ENCODE measurements at regions not wholly inside any gene's neighbourhood (a gene's known extent, or its start where the extent isn't known, plus 50 kb on each side); places are given as distances from the start of the nearest gene placed in this dataset.

DNA sequence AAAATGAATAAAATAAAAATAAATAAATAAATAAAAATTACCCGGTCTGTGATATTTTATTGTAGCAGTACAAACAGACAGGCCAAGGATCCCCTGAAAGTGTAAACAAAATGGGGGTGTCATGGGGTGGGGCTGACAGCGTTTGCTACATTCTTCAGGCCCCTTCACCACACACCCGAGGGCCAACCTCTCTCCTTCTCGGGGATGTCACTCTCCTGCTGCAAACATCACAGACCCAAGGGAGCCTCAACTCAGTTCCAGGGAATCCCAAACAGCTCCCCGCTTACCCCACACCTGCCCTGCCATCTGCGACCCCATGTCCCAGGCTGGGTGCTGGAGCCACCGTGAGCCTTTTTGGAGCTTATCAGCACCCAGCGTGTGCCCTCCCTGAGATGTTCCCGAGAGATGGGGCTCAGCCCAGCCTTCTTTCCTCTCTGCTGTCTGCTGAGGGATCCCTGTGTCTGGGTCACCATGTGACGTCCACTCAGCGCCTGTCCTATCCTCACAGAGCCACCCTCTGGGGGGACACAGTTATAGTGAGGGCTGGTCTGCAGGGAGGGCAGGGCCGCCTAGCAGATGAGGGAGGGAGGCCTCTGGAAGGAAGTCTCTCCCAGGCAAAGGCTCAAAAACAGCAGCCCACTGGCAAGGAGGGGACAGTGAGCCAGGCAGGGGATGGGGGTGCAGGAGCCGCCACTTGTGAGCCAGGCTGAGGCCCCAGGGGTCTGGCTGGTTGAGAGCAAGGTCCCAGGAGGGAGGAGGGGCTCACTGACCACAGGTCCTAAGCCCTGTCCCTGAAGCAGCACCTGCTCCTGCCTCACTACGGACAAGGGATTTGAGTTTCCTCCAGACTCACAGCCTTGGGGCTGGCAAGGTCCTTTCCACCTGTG is 1041.6 kb downstream of the BRD1 start:
- Histone ChIP-seq H3K9me2 (ENCODE audit: insufficient read depth) (no peaks in the 10 kb centered on the region), H3K36me3 (ENCODE audit: control insufficient read depth in 1 of 2, insufficient read depth in 2 of 2, low read length in 2 of 2) (no peaks in the 10 kb centered on the region), H3K4me3 (replicated peaks in 1 of 2; ENCODE audit: low read depth in 1 of 2, low read length in 2 of 2) (no peak overlapping the region), H3K79me2 (ENCODE audit: insufficient read depth, low read length) (no peaks in the 10 kb centered on the region), H3K9me3 (ENCODE audit: control insufficient read depth in 1 of 2, insufficient read depth in 1 of 2, low read depth in 1 of 2, low read length in 2 of 2) (no peaks in the 10 kb centered on the region; a peak in 1 of 4 replicates), H4K20me1 (ENCODE audit: insufficient read depth) (no peaks in the 10 kb centered on the region), H3K4me1 (ENCODE audit: control insufficient read depth in 1 of 2, insufficient read depth in 2 of 2, low read length in 2 of 2) (no peaks in the 10 kb centered on the region), H3K27me3 (ENCODE audit: insufficient read depth, low read length) (no peaks in the 10 kb centered on the region), H3K27ac (ENCODE audit: low read depth, low read length) (no peak overlapping the region), H2AFZ (ENCODE audit: low read depth, low read length, poor library complexity, severe bottlenecking) (no peak overlapping the region), H3K4me2 (ENCODE audit: low read length) (no peak overlapping the region), H3K9ac (ENCODE audit: low read length) (no peak overlapping the region)
- DNase-seq (ENCODE audit: low read depth, low spot score): no peak
- intact Hi-C loops (cut with micrococcal nuclease): no loop called here
- ChIA-PET RAD21 (ENCODE audit: low non-redundant PET in 1 of 2, low total read pairs in 2 of 2, uncharacterized antibody in 2 of 2, unreplicated experiment in 2 of 2) (no interaction called here), POLR2A (no interaction called here), CTCF (no interaction called here)
- no peak for TF ChIP-seq SIN3A (IDR thresholded peaks at IDR 0.05; ENCODE audit: low read depth)
- no peak for TF ChIP-seq ZFX (IDR thresholded peaks at IDR 0.05)
- no peak for TF ChIP-seq SRF (IDR thresholded peaks at IDR 0.05; ENCODE audit: low read depth)
- TF ChIP-seq EZH2phosphoT487 (IDR thresholded peaks at IDR 0.05; ENCODE audit: borderline replicate concordance): no peak
- TF ChIP-seq, protein P1, sequence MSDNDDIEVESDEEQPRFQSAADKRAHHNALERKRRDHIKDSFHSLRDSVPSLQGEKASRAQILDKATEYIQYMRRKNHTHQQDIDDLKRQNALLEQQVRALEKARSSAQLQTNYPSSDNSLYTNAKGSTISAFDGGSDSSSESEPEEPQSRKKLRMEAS (IDR thresholded peaks at IDR 0.05): no peak
- no peak for TF ChIP-seq EGR1 (IDR thresholded peaks at IDR 0.05; ENCODE audit: low read depth)
- TF ChIP-seq FOSL1 (IDR thresholded peaks at IDR 0.05; ENCODE audit: low read depth): no peak
- no peak for TF ChIP-seq ZNF274 (IDR thresholded peaks at IDR 0.05; ENCODE audit: low read depth, low read length)
- TF ChIP-seq POLR2A (IDR thresholded peaks at IDR 0.05; ENCODE audit: borderline replicate concordance, extremely low read depth, insufficient read depth, insufficient read length): no peak
- TF ChIP-seq JUND (IDR thresholded peaks at IDR 0.05): no peak
- BruUV-seq (replicated peaks): no TSS peak
- no peak for ATAC-seq
